ENCODE measurements at regions not wholly inside any gene's neighbourhood (a gene's known extent, or its start where the extent isn't known, plus 50 kb on each side); places are given as distances from the start of the nearest gene placed in this dataset.

GRCh38 chr1:9179463-9180110 lies 50.7 kb upstream of the GPR157 start:
- no peak for DNase-seq

DNA sequence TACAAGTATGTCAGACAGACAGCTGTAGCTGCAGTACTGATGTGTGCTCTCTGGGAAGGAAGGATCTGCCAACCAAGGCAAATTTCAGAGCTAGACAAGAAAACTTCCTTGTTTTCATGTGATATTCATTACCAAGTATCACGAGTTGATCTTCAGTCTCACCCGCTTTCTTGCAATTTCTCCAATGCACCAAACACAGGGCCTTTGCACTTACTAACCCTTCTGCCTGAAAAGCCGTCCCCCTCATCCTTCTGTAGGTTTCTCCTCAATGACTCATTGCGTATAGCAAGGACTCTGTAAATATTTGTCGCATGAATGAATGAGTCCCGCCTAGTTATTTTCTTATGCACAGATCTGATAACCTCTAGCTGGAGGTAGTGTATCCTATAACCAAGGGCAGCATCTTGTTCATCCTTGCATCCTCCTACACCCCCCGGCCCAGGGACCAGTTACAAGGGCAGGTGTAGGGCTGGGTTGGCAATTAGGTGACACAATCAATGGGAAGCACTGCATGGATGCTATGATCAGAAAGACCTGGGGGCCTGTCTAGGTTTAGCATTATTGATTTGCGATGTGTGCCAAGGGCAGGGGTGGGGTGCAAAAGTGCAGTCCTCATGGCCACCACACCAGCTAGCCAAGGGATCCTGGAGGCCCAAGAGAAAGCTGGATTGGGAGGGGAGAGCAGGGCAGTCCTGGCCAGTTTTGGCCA lies 51.4 kb upstream of the GPR157 start:
- DNase-seq: no peak

- DNase-seq: peak; percentile 51 to 78
Measured at GRCh38 chr1:9181176-9181906, 52.4 kb upstream of the GPR157 start.

GRCh38 chr1:9181990-9182783 lies 52.4 kb upstream of the H6PD start:
- DNase-seq: no peak

DNA sequence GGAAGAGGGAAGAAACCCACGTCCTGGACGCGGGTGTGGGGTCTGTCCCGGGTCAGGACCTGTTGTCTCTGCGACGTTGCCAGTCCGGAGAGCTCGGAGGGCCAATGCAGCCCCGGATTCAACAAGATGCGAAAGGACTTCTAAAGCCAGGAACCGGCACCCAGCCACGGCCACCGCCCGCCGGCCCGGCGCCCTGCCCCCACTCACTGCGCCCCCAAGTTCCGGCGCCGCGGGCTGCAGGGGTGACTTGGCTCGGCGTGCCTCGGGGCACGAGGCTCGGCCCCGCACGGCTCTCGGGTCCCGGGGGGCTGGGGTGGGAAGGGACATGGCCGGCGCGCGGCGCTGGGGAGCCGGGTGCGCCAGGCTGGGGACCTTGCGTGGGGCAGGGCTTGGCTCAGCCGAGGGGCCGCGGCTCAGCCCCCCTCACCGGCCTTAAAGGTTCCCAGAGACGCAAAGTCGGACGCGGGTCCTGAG lies 51.8 kb upstream of the H6PD start:
- DNase-seq: no peak

- DNase-seq: no peak
Measured at GRCh38 chr1:9183441-9183840, 51.1 kb upstream of the H6PD start.

- DNase-seq: no peak
Measured at GRCh38 chr1:9183898-9184297, 50.7 kb upstream of the H6PD start.

- no peak for DNase-seq
Measured at GRCh38 chr1:9184749-9185148, 49.8 kb upstream of the H6PD start.

Measured in stimulated activated CD4-positive, alpha-beta T cell treated with anti-CD3 and anti-CD28 coated beads, Interleukin-4, amount 100 ng/mL, for 4 hours (primary cell).